Vagina (tissue), 2 donors: ENCODE measurements at regions not wholly inside any gene's neighbourhood (a gene's known extent, or its start where the extent isn't known, plus 50 kb on each side); places are given as distances from the start of the nearest gene placed in this dataset.

Experiments used
- POLR2AphosphoS5 ChIP-seq, 2 donors: sonication (generic); formaldehyde crosslinking; IDR thresholded peaks; one replicate each; pipeline ENCODE4 v1.9.0; 2017; ENCODE audit warnings: antibody characterized with exemption in 2 of 2, mild to moderate bottlenecking in 2 of 2, low read depth in 1 of 2; ENCODE audit not compliant: insufficient read depth in 1 of 2
- TF ChIP-seq, protein P1 (sequence below), 3 experiments: fragments of 450-650 bp in 2 of 3; fragments of 200-600 bp in 1 of 3; sonication (generic) in 1 of 3; IDR thresholded peaks; one replicate each; pipeline ENCODE4 v1.5.1; 2017 to 2019; ENCODE audit warnings: antibody characterized with exemption in 3 of 3, mild to moderate bottlenecking in 2 of 3, moderate library complexity in 2 of 3

- TF ChIP-seq, protein P1, sequence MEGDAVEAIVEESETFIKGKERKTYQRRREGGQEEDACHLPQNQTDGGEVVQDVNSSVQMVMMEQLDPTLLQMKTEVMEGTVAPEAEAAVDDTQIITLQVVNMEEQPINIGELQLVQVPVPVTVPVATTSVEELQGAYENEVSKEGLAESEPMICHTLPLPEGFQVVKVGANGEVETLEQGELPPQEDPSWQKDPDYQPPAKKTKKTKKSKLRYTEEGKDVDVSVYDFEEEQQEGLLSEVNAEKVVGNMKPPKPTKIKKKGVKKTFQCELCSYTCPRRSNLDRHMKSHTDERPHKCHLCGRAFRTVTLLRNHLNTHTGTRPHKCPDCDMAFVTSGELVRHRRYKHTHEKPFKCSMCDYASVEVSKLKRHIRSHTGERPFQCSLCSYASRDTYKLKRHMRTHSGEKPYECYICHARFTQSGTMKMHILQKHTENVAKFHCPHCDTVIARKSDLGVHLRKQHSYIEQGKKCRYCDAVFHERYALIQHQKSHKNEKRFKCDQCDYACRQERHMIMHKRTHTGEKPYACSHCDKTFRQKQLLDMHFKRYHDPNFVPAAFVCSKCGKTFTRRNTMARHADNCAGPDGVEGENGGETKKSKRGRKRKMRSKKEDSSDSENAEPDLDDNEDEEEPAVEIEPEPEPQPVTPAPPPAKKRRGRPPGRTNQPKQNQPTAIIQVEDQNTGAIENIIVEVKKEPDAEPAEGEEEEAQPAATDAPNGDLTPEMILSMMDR (IDR thresholded peaks at IDR 0.05): no peak
- no peak for TF ChIP-seq POLR2AphosphoS5 (IDR thresholded peaks at IDR 0.05; ENCODE audit: insufficient read depth in 1 of 2, low read depth in 1 of 2)
Observed at GRCh38 chr13:67421475-67421874, 191.3 kb upstream of the PCDH9 start.
